HG03097 (cell line): ENCODE measurements at regions not wholly inside any gene's neighbourhood (a gene's known extent, or its start where the extent isn't known, plus 50 kb on each side); places are given as distances from the start of the nearest gene placed in this dataset.

Experiments used
- ATAC-seq: cut with Tn5 transposase; IDR thresholded peaks from one replicate; pipeline ENCODE4 v1.9.1; 2021; ENCODE audit not compliant: unreplicated experiment, low FRiP score

GRCh38 chr13:31853643-31854326 lies 114.5 kb downstream of the RXFP2 start:
- no peak for ATAC-seq

DNA sequence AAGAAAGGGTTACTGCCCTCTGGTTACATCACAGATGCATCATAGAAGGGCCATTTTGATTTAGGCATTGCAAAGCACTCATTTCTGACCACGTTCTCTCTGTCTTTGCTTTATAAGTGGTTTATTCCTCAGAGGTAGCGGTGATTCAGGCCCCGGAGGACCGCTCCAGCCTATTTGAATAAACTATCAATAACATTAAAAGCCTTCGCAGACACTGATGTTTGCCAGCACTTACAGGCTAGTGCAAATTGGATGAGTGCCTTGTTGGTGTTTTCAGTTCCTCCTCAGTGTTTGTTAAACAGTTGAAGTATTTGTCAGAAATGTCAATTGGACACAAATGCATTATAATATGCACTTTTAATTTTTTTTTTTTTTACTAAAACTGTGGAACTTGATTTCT lies 120.2 kb downstream of the RXFP2 start:
- no peak for ATAC-seq

DNA sequence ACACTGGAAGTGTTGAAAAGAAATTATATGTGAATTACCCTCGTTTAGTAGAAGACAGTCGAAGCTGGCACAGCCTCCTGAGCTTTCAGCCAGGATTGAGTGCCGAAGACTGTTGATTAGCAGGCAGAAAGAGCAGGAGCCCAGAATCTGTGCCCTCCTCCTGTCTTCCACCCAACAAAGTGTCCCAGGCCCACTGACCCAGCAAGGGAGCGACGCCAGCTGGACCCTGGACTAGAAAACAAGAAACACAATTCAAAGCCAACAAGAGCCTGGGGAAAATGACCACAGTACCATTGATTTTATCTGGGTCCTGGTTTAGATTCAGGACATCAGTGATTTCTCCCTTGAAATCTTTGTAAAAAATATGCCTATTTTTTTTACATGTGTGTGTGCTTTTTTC lies 120.7 kb downstream of the RXFP2 start:
- ATAC-seq = no peak

DNA sequence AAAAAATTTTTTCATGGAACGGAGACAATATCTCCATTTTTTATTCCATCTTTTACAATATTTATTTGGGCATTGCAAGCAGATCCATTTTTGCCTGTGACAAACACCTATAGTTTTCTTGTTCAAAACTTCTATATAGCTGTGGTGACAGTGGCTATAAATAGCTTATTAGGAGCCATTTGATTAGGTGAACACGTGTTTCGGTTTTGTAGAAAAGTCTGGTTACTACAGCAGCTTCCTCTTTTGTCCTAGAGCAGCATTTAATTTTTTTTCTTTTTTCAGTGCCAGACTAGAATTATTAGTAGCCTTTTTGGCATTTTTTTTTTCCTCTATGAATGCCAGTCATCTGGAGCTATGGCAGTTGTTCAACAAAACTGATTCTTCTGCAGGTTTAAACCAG lies 123.5 kb downstream of the RXFP2 start:
- no peak for ATAC-seq

DNA sequence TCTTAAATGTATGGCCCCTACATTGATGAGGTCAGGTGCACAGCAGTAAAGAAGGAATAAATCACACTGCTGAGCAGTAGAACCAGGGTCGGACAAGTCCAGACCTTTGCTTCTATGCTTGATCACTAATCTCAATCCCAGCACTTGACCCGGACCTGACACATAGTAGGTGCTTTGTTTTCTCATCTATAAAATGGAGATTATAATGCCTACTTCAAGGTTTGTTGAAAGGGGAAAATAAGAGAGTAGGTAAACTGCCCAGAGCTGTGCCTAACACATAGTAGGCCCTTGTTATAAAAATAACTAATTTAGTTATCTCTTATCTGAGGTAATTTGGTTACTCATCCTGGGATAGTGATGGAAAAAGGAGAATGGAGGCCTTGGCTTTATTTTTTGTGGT lies 125.0 kb downstream of the RXFP2 start:
- ATAC-seq = no peak

DNA sequence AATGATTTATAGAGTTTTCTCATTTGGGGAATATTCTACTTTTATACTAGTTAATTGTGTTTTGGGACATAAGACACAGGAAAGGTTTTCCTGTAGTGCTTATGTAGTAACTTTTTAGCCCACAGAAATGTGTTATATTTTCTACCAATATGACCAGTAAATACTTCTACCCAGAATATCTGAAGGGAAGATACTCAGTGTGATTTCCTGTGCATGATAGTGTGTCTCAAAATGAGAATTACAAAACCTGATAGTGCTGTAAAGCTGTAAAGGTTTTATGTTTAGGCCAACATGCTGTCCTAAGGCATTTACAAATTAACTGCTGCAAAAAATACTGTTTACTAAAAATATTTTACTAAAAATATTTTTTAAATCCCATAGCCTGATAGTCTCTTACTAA lies 126.8 kb downstream of the RXFP2 start:
- ATAC-seq = no peak

- ATAC-seq = no peak
These were observed 128.4 kb downstream of the RXFP2 start for GRCh38 chr13:31867709-31868108.

DNA sequence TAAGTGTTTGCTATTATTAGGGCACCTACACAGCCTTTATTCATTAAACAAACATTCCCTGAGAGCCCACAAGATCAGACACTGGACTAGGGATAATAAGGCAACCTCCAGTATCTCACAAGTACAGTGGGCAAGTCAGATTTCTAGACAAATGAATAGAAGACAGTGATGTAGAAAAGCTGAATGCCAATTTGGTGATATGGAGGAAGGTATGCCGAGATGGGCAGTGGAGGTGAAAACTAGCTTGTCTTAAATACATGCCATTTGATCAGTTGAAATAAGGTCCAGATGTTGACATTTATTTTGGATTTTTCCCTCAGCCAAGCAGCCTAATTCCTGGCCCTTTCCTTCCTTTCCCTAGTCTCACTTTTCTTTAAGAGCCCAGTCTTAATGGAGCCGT lies 130.3 kb downstream of the RXFP2 start:
- ATAC-seq = no peak

GRCh38 chr13:31870511-31870910 lies 131.2 kb downstream of the RXFP2 start:
- ATAC-seq = no peak

DNA sequence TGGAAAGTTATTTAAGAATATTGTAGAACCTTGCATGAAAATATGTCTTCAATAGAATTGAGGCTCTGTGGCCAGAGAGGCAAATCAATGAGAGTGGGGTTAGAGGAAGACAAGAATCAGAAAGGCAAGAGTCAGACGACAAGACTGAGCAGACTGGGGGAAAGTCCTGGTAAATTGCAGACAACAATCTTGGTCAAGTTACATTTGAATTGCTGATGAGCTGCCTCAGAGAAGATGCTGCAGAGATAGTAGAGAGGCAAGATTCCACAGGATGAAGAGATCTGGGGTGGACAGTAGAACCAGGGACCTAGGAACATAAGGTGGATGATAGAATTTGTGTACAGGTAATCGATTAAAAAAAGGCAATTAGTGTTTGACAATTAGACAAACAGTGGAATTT lies 133.8 kb downstream of the RXFP2 start:
- ATAC-seq = no peak

GRCh38 chr13:31875134-31875533 lies 135.8 kb downstream of the RXFP2 start:
- ATAC-seq = no peak

GRCh38 chr13:31878052-31878451 lies 138.7 kb downstream of the RXFP2 start:
- ATAC-seq = no peak

DNA sequence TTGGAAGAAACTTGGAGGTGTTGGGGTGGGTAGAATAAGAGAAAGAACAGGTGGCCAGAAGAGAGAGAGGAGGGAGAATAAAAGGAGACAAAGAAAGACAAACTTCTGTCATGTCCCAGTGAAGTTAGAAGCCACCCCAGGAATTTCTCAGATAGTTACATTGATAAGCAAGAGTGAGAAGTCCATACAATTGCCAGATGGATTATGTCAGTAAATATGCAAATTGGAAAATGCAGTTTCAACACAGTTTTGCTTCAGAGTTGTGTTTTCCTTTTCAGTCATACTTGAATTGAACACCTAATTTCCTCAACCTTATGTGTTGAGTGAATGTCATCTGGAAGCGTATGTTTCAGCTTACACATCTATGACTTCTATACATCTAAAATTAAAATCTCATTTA lies 139.2 kb downstream of the RXFP2 start:
- no peak for ATAC-seq

DNA sequence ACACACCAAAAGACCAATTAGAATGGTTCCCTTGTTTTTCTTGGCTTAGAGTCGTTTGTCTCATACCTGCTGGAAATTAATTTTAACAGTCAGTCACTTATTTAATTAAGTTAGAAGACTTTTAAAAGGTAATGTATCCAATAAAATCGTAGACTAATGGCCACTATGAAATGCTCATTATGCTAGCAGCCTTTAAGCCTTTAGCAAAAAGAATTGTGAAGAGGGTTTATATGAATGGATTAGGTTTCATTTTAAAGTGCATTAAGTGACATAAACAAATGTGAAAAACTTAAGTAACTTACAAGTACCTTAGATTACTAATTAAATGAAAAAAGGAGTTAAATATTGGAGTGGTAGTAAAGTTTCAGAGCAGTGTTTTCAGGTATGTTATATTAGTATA lies 139.6 kb downstream of the RXFP2 start:
- ATAC-seq = no peak

DNA sequence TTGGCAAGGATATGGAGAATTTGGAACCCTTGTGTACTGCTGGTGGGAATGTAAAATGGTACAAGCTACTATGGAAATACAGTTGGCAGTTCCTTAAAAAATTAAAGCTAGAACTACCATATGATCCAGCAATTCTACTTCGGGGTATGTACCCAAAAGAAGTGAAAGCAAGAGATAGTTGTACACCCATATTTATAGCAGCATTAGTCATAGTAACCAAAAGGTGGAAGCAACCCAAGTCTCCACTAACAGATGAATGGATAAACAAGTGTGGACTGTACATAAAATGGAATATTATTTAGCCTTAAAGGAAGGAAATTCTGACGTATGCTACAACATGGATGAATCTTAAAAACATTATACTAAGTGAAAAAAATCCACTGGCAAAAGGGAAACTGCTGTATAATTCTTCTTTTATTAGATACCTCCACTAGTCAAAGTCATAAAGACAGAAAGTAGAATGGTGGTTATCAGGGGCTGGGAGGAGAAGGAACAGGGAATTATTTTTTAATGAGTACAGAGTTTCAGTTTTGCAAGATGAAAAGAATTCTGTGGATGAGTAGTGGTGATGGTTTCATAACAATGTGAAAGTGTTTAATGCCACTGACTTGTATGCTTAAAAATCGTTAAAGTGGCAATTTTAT lies 141.6 kb downstream of the RXFP2 start:
- ATAC-seq = no peak

GRCh38 chr13:31881495-31881882 lies 142.2 kb downstream of the RXFP2 start:
- ATAC-seq = no peak

- no peak for ATAC-seq
These were observed 143.5 kb downstream of the RXFP2 start for GRCh38 chr13:31882794-31883193.

DNA sequence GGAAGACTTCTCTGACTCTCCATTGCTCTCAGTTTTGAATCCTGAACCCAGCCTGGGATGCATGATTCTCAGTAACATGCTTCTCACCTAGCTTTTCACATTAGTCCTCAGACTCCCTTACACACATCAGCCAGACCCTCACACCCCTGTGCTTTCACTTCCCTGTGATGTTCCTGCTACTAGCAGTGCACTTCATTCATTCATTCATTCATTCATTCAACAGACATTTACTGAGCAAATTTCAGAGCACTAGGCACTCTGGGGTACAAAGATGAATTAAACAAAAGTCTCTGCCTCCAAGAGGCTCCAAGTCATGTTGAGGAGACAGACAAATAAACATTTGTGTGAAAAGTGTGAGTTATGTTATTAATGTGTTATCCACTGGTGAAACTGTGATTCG lies 145.2 kb downstream of the RXFP2 start:
- no peak for ATAC-seq

- no peak for ATAC-seq
These were observed 145.6 kb upstream of the FRY start for GRCh38 chr13:31885994-31886393.

DNA sequence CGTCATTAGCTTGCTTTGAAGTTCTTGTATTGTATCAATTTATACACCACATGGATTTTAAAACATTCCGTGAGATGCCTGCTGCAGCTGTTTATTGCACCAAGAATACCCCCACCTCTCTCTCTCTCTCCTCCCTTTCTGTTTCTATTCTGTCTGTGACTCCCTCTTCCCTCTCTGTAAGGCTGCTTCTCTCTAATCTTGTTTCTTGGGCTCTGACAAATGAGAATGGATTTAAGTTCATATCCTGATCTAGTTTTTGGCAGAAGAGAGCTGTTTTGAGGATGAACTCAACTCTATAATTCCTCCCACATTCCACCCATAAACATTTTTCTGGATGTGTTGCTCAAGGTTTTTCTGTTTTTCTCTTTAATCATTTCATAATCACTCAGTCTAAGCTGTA lies 144.3 kb upstream of the FRY start:
- ATAC-seq = no peak

DNA sequence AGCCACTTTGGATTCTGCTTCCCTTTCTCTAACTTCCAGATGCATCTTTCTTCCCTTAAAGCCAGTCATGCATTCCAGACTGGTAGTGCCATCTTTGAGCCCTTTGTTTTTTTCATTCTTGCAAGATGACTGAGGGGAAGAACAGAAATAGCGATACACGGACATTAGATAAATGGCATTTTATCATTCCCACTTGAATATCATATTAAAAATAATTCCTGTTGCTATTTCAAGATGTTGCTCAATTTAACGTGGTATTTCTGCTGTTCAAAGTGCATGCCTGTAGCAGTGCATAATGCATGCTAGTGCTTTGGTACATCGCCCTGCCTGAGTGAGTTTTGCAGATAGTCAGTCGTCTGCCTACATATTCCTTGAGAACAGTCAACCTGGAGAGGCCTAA lies 140.6 kb upstream of the FRY start:
- no peak for ATAC-seq

- no peak for ATAC-seq
These were observed 140.1 kb upstream of the FRY start for GRCh38 chr13:31891472-31891871.

DNA sequence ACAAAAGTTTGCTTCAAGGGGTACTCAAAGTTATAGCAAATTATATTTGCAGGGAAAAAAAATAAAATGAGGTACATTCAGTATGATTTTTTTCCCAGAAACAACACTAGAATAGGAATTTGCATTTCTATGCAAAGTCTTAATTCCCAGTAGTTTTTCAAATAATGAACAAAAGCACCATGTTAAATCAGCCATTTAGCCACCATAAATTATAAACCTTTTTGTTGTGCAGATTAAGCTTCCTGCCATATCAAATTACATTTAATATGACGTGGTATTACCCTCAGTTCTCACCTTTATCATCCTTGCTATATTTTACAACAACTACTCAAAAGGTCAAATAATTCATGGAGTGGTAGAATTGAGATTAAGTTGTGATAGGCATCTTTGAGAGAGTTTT lies 136.6 kb upstream of the FRY start:
- ATAC-seq = no peak
